HG03571 (cell line): ENCODE measurements at regions not wholly inside any gene's neighbourhood (a gene's known extent, or its start where the extent isn't known, plus 50 kb on each side); places are given as distances from the start of the nearest gene placed in this dataset.
"Not testable (repeated sequence)": the region's sequence is repeated elsewhere in the genome, so short reads cannot be mapped to it uniquely, and the experiment has no call there.

Experiments
- ATAC-seq: cut with Tn5 transposase; IDR thresholded peaks from one replicate; pipeline ENCODE4 v1.9.1; 2021; ENCODE audit not compliant: unreplicated experiment

GRCh38 chr7:116373229-116373628 is 126.3 kb upstream of the CAV2 start:
- ATAC-seq = not testable (repeated sequence)

DNA sequence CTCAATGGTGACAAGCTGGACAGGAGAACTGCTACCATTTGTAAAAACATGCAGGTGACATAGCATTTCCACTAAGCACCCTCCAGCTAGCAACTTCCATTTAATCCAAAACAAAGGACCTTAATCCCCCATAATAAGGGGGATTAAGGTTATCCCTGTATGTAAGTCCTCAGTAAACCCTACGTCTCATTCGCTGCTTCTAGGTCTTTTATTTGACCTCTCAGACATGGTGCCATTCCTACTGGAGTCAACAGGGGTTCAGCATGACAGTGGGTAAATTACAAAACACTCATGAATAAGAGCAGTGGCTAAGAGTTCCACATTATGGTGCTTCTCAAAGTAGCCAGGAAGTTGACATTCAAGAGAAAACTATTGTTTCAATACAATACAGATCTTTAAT is 121.8 kb upstream of the CAV2 start:
- ATAC-seq = no peak

DNA sequence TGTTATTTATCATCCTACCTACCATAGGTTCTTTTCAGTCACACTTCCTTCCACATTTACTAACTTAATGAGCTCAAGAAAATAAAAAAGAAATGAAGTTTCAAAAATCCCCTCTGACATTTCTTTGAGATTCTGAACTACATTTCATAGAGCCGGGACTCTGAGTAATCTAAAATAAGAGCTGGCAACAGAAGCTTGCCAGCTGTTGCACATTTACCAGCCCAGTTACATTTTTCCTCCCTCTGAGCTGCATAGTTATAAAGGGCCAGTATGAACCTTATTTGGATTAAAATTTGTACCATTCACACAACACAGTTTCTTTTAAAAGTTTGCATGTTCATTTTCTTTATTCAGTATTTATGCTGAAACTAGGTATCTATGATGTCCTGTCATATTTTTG is 119.5 kb upstream of the CAV2 start:
- no peak for ATAC-seq

- no peak for ATAC-seq
Observed at GRCh38 chr7:116382375-116382774, 117.2 kb upstream of the CAV2 start.

GRCh38 chr7:116384936-116385635 is 114.5 kb upstream of the CAV2 start:
- ATAC-seq = no peak

- no peak for ATAC-seq
Observed at GRCh38 chr7:116386674-116387073, 112.9 kb upstream of the CAV2 start.

GRCh38 chr7:116390363-116390762 is 109.2 kb upstream of the CAV2 start:
- no peak for ATAC-seq

- ATAC-seq = no peak
Observed at GRCh38 chr7:116392806-116393205, 106.7 kb upstream of the CAV2 start.

DNA sequence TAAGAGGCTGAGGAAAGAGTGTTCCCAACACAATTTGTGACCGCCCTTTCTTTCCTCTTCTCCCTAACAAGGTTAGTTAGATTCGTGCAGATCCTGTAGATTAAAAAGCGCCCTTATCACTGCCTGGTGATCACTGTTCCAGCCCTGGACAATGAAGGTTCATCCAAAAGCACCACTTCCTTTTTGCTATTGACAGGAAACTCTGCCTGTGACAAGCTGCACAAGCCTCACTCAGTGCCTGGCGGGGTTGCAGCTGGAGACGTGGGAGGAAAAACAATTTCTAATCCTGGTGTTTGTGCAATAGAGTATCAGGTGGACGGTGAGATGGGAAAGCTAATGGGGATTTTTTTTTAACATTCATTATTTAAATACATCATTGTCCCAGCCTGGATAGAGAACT is 105.9 kb upstream of the CAV2 start:
- no peak for ATAC-seq

GRCh38 chr7:116394106-116394505 is 105.4 kb upstream of the CAV2 start:
- no peak for ATAC-seq

GRCh38 chr7:116395141-116395791 is 104.3 kb upstream of the CAV2 start:
- ATAC-seq = no peak

DNA sequence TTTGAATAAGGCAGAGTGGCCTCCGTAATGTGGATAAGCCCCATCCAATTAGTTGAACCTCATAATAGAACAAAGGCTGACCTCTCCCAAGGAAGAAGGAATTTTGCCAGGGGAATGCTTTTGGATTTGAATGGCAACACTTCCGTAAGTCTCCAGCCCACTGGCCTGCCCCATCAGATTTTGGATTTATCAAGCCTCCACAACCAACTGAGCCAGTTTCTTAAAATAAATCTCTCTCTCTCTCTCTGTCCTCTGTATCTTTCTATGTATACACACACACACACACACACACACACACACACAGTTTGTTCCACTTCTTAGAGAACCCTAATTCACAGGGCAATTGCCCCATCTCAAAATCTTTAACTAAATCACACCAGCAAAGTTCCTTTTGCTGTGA is 100.9 kb upstream of the CAV2 start:
- no peak for ATAC-seq

- ATAC-seq = no peak
Observed at GRCh38 chr7:116399819-116400218, 99.7 kb upstream of the CAV2 start.

- ATAC-seq = no peak
Observed at GRCh38 chr7:116400522-116400921, 99.0 kb upstream of the CAV2 start.

- no peak for ATAC-seq
Observed at GRCh38 chr7:116401711-116402110, 97.8 kb upstream of the CAV2 start.

- ATAC-seq = no peak
Observed at GRCh38 chr7:116403265-116403664, 96.3 kb upstream of the CAV2 start.

DNA sequence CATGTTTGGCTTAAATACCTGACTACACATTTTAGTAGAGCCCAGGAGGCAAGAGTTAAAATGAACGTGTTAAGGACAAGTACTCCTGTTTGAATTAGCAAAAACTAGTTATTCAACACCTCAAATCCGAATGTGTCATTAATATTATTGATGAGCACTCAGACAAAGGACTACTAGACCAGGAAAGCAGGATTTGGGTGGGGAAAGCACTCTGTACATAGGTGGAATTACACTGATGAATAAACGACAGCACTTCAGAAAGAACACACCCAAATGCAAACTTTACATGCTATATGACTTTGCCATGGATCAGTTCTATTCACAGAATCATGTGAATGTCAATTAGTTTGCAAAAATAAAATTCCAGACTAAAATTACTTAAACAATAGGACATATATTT is 95.1 kb upstream of the CAV2 start:
- no peak for ATAC-seq

GRCh38 chr7:116405810-116406209 is 93.7 kb upstream of the CAV2 start:
- ATAC-seq = no peak

- no peak for ATAC-seq
Observed at GRCh38 chr7:116407165-116407564, 92.4 kb upstream of the CAV2 start.

GRCh38 chr7:116408166-116408565 is 91.4 kb upstream of the CAV2 start:
- no peak for ATAC-seq

DNA sequence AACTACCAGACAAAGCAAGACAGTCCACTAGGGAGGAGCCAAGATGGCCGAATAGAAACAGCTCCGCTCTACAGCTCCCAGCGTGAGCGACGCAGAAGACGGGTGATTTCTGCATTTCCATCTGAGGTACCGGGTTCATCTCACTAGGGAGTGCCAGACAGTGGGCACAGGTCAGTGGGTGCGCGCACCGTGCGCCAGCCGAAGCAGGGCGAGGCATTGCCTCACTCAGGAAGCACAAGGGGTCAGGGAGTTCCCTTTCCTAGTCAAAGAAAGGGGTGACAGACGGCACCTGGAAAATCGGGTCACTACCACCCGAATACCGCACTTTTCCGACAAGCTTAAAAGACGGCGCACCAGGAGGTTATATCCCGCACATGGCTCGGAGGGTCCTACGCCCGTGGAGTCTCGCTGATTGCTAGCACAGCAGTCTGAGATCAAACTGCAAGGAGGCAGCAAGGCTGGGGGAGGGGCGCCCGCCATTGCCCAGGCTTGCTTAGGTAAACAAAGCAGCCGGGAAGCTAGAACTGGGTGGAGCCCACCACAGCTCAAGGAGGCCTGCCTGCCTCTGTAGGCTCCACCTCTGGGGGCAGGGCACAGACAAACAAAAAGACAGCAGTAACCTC is 90.6 kb upstream of the CAV2 start:
- ATAC-seq = not testable (repeated sequence)

- ATAC-seq = not testable (repeated sequence)
Observed at GRCh38 chr7:116410694-116411093, 88.8 kb upstream of the CAV2 start.
